Upper lobe of left lung (tissue), 4 donors: ENCODE measurements at regions not wholly inside any gene's neighbourhood (a gene's known extent, or its start where the extent isn't known, plus 50 kb on each side); places are given as distances from the start of the nearest gene placed in this dataset.

ENCODE experiments used
- POLR2A ChIP-seq, 4 donors: fragments of 450-650 bp; IDR thresholded peaks; one replicate each; pipeline ENCODE4 v1.5.1; 2016 to 2017; ENCODE audit warnings: antibody characterized with exemption in 4 of 4, mild to moderate bottlenecking in 2 of 4
- TF ChIP-seq, protein P1 (sequence below), 6 experiments: fragments of 450-650 bp in 4 of 6; fragments of 200-600 bp in 2 of 6; sonication (generic) in 2 of 6; IDR thresholded peaks; one replicate each; pipeline ENCODE4 v1.5.1; 2016 to 2019; ENCODE audit warnings: antibody characterized with exemption in 6 of 6

DNA sequence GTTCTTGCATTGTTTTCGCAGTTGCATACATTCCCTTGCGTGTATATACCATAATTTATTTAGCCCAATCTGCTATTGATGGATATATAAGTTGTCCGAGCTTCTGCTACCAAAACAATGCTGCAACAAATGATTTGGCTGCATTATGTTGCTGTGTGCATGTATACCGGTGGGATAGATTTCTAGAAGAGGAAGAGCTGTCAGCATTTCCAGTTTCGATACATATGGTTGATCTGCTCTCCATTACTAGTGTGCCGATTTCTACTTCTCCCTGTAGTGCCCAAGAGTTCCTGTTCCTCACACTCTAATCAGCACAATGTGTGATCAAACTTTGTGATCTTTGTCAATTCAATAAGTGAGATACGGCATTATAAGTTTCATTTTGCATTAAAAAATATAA lies 92.8 kb upstream of the NMNAT3 start:
- TF ChIP-seq POLR2A (IDR thresholded peaks at IDR 0.05): no peak
- TF ChIP-seq, protein P1, sequence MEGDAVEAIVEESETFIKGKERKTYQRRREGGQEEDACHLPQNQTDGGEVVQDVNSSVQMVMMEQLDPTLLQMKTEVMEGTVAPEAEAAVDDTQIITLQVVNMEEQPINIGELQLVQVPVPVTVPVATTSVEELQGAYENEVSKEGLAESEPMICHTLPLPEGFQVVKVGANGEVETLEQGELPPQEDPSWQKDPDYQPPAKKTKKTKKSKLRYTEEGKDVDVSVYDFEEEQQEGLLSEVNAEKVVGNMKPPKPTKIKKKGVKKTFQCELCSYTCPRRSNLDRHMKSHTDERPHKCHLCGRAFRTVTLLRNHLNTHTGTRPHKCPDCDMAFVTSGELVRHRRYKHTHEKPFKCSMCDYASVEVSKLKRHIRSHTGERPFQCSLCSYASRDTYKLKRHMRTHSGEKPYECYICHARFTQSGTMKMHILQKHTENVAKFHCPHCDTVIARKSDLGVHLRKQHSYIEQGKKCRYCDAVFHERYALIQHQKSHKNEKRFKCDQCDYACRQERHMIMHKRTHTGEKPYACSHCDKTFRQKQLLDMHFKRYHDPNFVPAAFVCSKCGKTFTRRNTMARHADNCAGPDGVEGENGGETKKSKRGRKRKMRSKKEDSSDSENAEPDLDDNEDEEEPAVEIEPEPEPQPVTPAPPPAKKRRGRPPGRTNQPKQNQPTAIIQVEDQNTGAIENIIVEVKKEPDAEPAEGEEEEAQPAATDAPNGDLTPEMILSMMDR (IDR thresholded peaks at IDR 0.05): no peak
